ENCODE measurements at regions not wholly inside any gene's neighbourhood (a gene's known extent, or its start where the extent isn't known, plus 50 kb on each side); places are given as distances from the start of the nearest gene placed in this dataset.

DNA sequence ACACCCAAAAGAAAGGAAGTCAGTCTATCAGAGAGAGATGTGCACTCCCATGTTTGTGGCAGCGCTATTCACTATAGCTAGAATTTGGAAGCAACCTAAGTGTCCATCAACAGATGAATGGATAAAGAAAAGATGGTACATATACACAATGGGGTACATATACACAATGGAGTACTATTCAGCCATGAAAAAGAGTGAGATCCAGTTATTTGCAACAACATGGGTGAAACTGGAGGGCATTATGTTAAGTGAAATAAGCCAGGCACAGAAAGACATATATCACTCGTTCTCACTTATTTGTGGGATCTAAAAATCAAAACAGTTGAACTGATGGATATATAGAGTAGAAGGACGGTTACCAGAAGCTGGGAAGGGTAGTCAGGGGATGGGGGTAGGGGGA is 99.9 kb upstream of the ZNF516 start:
- ChIA-PET CTCF (interaction anchor here (1.0 to 2.3 kb wide), 2 partner anchors 10 to 11 kb away, joined by 3 to 4 read pairs; no protein-coding TSS in a partner anchor), POLR2A (interaction anchor here (0.7 kb wide), 1 partner anchor 26 kb away, joined by 4 read pairs; no protein-coding TSS in a partner anchor)
- DNase-seq (ENCODE audit: low read depth) = no peak
- Histone ChIP-seq H3K4me3 (ENCODE audit: low read depth, low read length) (no peak overlapping the region), H3K36me3 (ENCODE audit: control insufficient read depth, insufficient read depth, low read length) (no peaks in the 10 kb centered on the region), H3K27me3 (ENCODE audit: control insufficient read depth, insufficient read depth, low read length) (no peaks in the 10 kb centered on the region)
- TF ChIP-seq, protein P1, sequence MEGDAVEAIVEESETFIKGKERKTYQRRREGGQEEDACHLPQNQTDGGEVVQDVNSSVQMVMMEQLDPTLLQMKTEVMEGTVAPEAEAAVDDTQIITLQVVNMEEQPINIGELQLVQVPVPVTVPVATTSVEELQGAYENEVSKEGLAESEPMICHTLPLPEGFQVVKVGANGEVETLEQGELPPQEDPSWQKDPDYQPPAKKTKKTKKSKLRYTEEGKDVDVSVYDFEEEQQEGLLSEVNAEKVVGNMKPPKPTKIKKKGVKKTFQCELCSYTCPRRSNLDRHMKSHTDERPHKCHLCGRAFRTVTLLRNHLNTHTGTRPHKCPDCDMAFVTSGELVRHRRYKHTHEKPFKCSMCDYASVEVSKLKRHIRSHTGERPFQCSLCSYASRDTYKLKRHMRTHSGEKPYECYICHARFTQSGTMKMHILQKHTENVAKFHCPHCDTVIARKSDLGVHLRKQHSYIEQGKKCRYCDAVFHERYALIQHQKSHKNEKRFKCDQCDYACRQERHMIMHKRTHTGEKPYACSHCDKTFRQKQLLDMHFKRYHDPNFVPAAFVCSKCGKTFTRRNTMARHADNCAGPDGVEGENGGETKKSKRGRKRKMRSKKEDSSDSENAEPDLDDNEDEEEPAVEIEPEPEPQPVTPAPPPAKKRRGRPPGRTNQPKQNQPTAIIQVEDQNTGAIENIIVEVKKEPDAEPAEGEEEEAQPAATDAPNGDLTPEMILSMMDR (IDR thresholded peaks at IDR 0.05; ENCODE audit: insufficient read depth, low read depth, low read length) = no peak

- CTCF ChIA-PET = interaction anchor here (0.6 to 2.3 kb wide), 3 partner anchors 10 to 38 kb away, joined by 3 to 4 read pairs (median 4); no protein-coding TSS in a partner anchor
- no peak for DNase-seq (ENCODE audit: low read depth)
- no peaks in the 10 kb centered on the region for H3K36me3 ChIP-seq (ENCODE audit: control insufficient read depth, insufficient read depth, low read length)
- no peak overlapping the region for H3K4me3 ChIP-seq (ENCODE audit: low read depth, low read length)
- POLR2A ChIA-PET = interaction anchor here (0.7 kb wide), 1 partner anchor 104 kb away, joined by 3 read pairs; no protein-coding TSS in a partner anchor
- TF ChIP-seq, protein P1 (IDR thresholded peaks at IDR 0.05; ENCODE audit: insufficient read depth, low read depth, low read length) = no peak
- H3K27me3 ChIP-seq (ENCODE audit: control insufficient read depth, insufficient read depth, low read length) = no peaks in the 10 kb centered on the region
Measured at GRCh38 chr18:76593843-76594242, 98.8 kb upstream of the ZNF516 start.

- TF ChIP-seq, protein P1 (IDR thresholded peaks at IDR 0.05; ENCODE audit: insufficient read depth, low read depth, low read length) = no peak
- CTCF ChIA-PET = interaction anchor here (2.3 kb wide), 1 partner anchor 12 kb away, joined by 4 read pairs; no protein-coding TSS in a partner anchor
- POLR2A ChIA-PET = no interaction called here
- DNase-seq (ENCODE audit: low read depth) = no peak
- no peak overlapping the region for H3K4me3 ChIP-seq (ENCODE audit: low read depth, low read length)
- H3K36me3 ChIP-seq (ENCODE audit: control insufficient read depth, insufficient read depth, low read length) = no peaks in the 10 kb centered on the region
- H3K27me3 ChIP-seq (ENCODE audit: control insufficient read depth, insufficient read depth, low read length) = no peaks in the 10 kb centered on the region; the same call in 1 of the 2 replicates
Measured at GRCh38 chr18:76592981-76593381, 97.9 kb upstream of the ZNF516 start.

DNA sequence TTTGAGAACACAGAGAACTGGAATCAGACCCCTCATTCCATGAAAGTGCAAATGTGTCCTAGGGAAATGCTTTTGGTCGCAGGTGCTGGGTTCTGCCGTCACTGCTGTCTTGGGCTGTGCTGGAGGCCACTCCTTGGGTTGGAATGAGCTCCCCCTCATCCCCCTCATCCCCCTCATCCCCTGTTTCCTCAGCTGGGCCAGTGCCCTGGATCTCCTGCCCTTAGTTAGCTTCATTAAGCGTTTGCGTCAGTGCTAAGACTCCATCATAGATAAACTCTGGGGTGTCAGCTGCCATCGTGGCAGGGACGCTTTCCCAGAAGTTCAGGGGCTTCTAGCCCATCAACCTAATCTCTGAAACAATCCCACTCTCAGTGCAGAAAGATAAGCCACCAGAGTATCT is 97.1 kb upstream of the ZNF516 start:
- Histone ChIP-seq H3K27me3 (ENCODE audit: control insufficient read depth, insufficient read depth, low read length) (no peaks in the 10 kb centered on the region; the same call in 1 of the 2 replicates), H3K36me3 (ENCODE audit: control insufficient read depth, insufficient read depth, low read length) (no peaks in the 10 kb centered on the region), H3K4me3 (ENCODE audit: low read depth, low read length) (no peak overlapping the region)
- TF ChIP-seq, protein P1 (IDR thresholded peaks at IDR 0.05; ENCODE audit: insufficient read depth, low read depth, low read length) = no peak
- DNase-seq (ENCODE audit: low read depth) = no peak
- ChIA-PET CTCF (interaction anchor here (0.9 kb wide), 1 partner anchor 12 kb away, joined by 3 read pairs; no protein-coding TSS in a partner anchor), POLR2A (no interaction called here)

DNA sequence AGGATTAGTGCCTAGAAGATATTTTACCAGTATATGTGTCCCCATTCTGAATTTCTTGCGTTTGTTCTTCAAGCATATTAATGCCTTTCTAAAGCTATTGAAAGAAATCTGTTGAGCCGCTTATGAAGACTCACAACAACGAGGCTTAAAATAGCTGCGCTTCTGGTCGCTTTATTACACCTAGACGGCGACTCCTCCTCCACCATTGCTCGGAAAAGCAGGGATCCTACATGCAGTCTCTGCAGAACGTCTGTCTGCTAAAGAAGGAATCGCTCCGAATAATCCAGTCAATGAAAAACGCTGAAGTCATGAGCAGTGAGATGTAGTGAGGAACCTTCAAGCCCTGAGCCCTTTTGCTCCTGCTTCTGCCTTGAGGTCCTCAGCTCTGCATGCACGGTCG is 94.8 kb upstream of the ZNF516 start:
- TF ChIP-seq, protein P1 (IDR thresholded peaks at IDR 0.05; ENCODE audit: insufficient read depth, low read depth, low read length) = no peak
- no peak for DNase-seq (ENCODE audit: low read depth)
- no peak overlapping the region for H3K4me3 ChIP-seq (ENCODE audit: low read depth, low read length)
- peaks cover 1% of the 10 kb centered on the region; the same call in 1 of the 2 replicates for H3K27me3 ChIP-seq (ENCODE audit: control insufficient read depth, insufficient read depth, low read length)
- ChIA-PET CTCF (interaction anchor here (0.7 kb wide), 1 partner anchor 67 kb away, joined by 4 read pairs; no protein-coding TSS in a partner anchor), POLR2A (no interaction called here)
- H3K36me3 ChIP-seq (ENCODE audit: control insufficient read depth, insufficient read depth, low read length) = no peaks in the 10 kb centered on the region

Measured in BJ (cell line).